DMS79 treated with DMSO at 0.1 percent for 48 hours (cell line): ENCODE measurements at regions not wholly inside any gene's neighbourhood (a gene's known extent, or its start where the extent isn't known, plus 50 kb on each side); places are given as distances from the start of the nearest gene placed in this dataset.

Experiments used
- DNase-seq: peaks from one replicate; lab custom pipeline; 2025; lab: John Stamatoyannopoulos, UW

DNA sequence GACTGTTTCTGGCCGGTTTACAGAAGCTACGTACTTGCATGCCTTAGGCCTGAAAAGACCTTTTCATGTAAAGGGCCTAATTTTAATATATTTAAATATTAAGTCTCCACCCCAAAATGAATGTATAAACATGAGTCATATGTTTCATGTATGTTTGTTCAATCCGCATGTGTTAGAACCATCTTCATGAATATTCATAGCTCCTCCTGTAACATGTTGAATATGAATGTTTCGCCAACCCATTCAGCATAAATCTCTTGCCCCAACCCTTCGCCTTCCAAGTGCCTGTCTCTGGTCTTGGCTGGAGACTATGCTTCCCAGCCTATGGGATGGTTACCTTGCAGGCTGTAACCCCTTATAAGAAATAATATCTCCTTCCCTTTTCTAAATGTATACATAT is 212.5 kb downstream of the SCG2 start:
- no peak for DNase-seq

DNA sequence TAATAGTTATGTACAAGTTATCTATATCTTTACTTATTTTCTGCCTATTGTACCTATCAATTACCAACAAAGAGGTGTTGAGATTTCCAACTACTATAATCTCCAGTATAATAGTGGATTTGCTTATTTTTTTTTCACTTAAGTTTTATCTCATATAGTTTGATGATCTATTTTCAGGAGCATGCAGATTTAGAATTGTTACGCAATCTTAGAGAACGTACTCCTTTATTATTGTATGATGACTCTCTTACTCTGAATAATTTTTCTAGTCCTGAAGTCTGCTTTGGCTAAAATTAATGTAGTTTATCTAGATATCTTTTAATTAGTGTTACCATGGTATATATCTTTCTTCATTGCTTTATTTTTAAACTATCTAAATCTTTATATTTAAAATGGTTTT is 205.2 kb downstream of the SCG2 start:
- no peak for DNase-seq

DNA sequence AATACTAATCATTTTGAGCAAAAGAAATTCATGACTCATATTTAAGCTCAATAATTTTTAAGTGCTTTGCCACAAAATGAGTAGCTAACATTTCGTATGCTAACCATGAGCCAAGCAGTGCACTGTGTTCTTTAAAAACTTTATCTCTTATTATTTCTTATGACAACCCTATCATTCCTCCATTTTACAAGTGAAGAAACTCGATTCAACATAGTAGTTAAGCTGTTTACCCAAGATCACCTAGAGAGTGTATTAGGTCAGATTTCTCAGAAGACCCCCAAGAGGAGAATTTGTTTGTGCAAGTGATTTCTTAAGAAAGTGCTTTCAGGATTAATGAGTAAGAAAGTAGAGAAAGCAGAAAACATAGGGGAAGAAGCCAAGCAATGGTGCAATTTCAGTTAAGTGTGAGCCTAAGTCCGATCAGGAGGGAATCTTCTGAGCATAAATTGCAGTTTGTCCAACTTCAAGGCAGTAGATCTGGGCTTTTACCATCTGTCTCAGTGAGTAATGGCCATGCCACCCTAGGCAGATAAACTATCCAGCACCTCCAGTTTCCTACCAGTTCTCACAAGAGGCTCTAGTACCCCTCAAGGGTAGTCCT is 202.7 kb downstream of the SCG2 start:
- no peak for DNase-seq

DNA sequence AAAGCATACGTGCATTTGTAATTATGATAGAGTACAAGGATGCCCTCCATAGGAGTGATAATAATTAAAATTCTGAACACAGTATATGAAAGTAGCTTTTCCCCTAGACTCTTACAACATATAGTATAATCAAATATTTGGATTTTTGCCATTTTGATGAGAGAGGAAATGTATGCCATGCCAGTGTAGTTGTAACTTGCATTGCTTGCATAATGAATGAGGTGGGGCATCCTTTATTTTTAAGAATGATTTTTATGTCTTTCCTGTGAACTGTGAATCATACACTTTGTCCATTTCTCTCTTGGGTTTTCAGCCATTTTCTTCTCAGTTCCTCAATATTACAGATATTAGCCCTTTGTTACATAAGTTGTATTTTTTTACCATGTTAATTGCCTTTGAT is 197.5 kb downstream of the SCG2 start:
- DNase-seq = no peak

DNA sequence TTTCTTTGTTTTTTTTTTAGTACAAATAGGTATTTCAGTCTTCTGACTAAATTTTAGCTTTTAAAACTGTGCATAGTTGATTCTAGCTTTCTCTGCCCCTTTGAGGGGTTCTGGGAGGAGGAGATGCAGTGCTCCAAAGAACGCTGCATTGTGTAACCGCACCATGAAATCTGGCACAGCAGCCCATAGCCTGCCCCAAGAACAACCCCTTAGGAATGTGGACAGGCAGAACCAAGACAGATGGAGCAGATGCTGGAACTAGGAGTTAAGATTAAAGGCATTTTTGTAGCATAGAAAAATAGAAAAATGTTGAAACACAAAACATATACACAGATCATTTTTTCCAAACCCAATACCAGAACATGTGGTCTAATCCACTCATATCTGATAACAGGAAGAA is 187.5 kb downstream of the SCG2 start:
- DNase-seq = no peak

DNA sequence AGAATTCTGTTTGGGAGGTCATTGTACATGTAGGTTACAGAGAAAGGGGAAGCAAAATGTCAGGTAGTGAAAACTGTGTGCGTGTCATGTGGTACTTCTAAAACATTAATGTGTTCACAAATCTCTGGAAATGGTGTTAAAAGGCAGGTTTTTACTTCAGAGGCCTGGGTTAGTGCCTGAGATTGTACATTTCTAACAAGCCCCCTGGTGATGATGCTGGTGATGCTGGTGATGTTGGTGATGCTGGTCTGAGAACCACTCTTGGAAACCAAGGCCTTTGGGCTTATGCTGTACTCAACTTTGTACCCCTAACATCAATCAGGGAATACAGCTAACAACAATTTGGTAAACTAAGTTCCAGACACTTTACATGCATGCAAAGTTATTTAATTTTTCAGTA is 187.1 kb downstream of the SCG2 start:
- DNase-seq = no peak

DNA sequence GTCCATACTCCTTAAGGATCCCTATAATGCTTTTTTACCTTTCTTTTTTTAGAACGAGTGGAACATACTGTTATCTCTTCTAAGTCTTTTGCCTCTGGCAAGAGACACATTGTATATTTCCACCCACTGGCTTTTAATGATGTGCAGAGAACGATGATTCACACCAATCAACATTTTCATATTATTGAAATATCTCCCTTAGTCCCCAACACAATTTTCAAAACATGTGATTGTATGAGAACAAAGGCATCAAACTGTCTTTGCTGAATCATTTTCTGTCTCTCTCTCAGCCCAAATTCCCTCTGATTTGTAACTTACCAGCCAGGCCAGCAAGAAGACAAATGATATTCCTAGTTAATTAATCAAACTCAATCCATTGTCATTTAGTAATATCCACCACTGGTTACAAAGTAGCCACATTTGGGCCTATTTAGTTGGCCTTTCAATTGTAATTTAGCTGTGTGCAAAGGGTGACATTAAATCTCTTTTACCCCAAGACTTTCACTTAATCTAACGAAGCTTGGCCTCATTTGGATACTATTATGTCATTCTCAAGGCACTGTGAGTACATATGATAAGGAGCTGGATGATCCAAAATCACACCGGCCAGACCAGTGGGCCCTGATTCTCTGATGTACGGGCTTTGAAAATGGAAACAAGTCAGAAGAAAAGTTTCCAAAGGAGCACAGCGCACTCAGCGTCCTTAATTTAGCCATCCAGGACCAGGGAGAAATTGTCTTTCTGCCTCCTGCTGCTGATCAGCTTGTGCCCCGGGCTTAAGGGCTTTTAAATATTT is 185.1 kb downstream of the SCG2 start:
- DNase-seq = no peak

DNA sequence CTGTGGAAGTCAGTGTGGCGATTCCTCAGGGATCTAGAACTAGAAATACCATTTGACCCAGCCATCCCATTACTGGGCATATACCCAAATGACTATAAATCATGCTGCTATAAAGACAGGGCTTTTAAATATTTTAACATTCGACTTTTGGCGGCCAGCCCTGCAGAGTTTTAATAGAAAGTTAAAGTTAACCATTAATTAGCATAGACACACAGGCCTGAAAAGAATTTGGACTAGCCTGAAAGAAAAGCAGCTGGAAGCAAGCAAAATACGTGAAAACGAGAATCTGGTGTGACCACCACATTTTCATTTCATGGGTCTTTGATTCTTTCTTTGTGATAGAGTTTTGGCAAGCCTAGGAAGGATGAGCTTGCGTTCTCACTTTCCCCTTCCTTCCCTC is 184.0 kb downstream of the SCG2 start:
- DNase-seq = no peak

DNA sequence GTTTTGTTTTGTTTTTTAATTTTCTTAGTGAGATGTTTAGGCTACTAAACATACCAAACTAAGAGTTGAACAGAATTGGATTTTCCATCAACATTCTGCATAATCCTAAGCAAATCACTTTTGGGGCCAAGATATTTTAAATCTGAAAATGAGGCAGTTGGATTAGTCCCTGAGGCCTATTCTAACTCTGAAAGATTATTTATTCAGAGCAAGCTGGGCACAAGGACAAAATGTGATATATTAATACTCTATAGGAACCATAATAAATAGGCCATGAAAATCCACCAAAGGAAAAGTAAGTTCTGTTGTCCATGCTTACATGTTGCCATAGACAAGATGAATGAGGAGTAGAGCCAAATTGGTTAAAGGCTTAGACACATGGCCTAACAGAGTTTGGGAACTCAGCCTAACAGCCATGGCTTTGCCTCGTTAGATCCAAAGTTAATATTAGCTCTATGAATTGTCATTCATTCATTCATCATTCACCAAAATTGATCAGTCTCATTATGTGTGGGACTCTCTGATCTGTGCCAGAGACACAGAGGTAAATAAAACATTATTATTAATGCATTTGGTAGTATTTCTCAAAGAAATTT is 183.5 kb downstream of the SCG2 start:
- DNase-seq = no peak

DNA sequence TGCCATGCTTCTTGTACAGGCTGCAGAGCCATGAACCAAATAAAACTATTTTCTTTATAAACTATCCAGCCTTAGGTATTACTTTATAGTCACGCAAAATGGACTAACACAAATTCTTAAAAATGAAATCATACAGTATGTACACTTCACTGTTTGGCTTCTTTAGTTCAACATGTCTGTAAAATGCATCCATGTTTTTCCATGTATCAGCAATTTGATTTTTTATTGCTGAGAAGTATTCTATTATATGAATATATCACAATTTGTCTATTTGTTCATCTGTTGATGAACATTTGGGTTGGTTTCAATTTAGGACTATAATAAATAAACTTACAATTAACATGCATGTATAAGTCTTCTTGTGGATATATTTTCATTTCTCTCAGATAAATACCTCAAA is 182.1 kb downstream of the SCG2 start:
- no peak for DNase-seq

DNA sequence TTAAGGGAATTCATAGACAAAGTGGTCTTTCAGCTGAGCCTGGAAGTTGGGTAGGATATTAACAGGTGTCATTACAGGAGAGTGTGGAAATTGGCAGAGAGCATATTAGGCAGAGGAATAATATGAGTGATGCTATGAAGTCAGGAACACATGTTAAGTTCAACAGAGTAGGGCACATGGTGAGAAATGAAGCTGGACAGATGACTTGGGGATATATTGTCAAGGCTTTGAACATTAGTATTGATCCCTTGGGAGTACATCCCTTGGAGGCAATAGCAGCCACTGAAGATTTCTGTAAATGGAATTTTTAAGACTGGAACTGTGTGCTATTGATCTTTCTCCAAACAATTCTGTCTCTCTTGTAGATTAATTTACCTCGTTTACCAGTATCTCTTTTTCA is 170.7 kb downstream of the SCG2 start:
- DNase-seq = no peak

DNA sequence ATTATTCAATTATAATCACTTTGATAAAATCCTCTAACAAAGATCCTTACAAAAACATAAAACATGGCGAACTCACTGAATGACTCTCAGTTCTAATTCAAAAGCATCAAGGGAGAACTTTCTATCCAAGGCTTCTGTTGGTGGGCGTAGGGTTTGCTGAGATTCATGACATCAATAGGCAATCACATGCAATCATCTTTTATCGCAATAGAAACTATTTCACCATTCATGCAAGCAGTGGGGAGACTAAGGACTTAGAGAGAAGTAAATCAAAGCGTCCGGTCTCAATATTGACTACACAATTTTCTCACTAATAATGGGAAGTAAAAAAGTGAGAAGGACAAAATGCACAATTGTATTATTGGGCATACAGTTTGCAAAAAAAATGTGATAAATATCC is 168.7 kb downstream of the SCG2 start:
- no peak for DNase-seq

DNA sequence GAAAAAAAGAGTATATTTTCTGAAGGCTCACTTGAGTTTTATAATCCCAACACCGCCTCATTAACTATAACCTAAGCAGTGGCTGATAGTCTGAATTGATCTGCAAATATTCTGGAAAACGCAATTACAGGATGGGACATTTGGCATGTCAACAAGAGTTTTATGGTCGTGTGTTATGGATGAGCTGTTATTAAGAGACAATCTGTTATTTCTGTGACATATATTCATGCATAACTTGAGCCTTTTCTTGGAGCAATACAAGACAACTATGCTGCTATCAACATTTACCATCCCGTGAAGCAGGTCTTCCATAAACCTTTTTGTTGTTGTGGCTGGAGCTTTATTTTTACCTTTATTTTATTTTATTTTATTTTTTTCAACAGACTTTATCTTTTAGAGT is 164.4 kb downstream of the SCG2 start:
- DNase-seq = peak; percentile 16

DNA sequence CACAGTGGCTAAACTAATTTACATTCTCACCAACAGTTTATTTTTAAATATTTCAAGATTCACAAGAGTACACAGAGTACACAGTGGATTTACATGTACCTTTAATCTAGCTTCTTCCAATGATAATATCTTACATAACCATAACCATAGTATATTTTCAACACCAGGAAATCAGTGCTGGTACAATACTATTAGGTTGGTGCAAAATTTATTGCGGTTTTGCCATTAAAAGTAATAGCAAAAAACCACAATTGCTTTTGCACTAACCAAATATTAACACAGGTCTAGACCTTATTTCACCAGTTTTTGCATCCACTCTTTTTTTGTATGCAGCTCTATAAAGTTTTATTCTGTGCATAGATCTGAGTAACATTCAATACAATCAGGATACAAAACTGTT is 163.0 kb downstream of the SCG2 start:
- DNase-seq = no peak

DNA sequence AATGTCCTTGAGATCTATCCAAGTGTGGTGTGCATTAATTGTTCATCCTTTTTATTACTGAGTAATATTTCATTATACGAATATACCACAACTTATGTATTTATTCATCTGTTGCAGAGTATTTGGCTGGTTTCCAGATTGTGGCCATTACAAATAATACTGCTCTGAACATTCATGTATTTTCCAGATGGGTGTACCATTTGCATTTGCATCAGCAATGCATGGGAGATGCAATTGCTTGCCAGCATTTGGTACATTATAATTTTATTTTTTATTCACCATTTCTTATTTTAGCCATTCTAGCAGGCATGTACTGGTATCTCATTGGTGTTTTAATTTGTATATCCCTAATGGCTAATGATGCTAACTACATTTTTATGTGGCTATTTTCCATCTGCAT is 162.4 kb downstream of the SCG2 start:
- no peak for DNase-seq

DNA sequence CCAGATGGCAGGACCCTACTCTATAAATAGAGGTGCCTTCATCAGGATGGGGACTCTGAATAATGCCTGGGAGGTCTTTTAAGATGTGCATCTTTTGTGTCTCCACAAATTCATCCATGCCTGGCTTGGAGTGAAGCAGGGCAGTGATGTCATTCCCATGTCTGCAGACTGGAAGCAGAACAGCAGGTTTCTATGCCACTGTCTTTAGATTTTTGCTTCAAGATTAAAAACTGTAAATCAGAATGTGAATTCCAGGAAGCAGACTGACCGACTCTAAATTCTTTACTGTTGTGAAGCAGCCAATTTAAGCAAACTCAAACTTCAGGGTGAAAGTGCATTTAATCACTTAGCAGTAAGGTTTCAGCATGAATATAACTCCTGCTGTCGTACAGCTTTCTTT is 159.3 kb downstream of the SCG2 start:
- DNase-seq = no peak

DNA sequence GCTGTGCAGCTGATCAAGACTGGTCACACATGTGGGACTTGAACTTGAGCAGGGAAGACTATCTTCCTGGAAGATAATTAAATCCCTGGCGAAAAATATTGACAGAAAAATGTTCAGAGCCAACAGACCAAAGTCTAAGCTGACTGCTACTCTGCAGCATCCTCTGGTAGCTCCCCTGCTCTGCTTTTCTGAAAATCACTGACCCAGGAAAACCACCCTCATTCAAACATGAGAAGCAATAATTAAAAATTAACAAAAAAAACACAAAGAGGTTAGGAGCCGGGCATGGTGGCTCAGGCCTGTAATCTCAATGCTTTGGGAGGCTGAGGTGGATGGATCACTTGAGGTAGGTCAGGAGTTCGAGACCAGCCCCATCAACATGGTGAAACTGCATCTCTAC is 151.9 kb downstream of the SCG2 start:
- DNase-seq = no peak

DNA sequence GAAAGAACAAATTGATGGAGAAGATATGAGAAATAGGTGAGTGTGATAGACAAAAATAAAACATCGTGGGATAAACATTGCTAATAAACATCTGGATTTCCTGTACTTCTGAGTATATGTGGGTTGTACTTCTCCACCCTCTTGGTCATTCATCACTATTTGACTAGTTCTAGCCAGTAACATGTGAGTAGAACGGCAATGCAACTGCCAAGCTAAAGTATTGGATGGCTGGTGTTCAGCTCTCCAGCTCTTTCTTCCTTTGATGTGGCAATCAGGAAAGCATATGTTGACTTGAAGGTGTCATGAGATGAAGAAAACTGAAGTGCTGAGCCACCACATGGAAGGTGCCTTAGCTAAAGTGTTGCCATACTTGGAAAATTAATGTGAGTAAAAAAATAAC is 144.9 kb downstream of the SCG2 start:
- DNase-seq = no peak

DNA sequence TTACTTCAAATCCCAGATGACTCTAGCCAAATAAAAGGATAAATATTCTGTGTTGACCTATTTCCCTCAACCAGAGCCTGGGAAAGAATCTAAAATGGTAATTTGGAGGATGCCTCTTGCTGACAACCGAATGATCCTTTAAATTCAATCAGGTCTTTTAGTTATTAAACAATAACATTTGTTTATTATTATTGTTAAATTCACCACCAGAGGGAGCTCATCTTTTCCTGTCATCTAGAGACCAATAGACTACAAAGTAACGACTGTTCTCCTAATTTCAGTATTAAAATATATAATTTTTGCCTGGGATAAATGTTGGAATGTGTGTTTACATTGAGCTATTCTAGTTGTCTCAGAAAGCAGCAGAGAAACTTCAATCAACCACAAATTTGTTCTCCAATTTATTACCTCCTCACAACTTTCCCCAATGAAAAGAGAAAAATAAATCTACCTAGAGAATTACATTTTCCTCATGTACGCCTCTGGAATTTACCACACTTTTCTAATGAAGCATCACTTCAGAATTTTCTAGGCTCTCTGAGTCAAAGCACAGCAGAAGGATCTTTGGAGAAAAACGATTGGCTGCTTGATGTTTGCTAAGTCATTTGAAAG is 142.7 kb downstream of the SCG2 start:
- no peak for DNase-seq

DNA sequence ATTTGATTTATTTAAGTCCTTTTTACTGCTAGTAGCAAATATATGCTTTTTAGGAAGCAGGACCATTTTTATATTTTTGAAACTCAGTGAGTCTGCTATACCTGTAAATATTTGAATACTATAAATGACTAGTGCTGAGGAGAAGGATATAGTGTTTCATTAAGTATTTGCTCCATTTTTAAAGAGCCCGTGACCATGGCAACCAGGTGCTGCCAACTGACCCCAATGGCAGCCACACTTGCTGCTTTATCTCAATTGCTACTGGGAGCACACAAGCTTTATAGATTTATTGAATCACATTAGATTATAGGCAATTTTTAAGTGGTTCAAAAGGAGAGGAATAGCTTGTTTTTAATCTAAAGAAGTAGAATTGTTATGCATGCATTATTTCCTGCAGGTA is 142.0 kb downstream of the SCG2 start:
- DNase-seq = peak; percentile 12

DNA sequence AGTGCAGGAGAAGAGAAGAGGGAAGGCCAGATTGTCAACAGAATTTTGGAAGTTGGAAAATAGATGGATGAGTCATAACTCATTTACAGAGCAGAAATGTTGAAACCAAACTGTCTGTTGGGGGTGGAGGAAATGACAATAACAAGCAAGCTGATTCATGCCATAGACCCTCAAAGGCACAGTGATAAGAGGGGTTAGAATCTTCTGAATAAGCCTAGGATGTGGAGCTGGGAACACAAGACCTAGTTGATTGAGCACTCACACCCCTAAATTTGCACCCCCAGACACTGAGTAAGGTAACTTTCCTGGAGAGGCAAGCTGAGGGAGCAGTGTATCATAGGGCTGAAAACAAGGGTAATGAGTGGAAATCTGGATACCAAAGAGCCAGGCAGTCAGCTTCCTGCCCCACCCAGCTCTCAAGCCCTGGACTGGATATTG is 141.4 kb downstream of the SCG2 start:
- no peak for DNase-seq

DNA sequence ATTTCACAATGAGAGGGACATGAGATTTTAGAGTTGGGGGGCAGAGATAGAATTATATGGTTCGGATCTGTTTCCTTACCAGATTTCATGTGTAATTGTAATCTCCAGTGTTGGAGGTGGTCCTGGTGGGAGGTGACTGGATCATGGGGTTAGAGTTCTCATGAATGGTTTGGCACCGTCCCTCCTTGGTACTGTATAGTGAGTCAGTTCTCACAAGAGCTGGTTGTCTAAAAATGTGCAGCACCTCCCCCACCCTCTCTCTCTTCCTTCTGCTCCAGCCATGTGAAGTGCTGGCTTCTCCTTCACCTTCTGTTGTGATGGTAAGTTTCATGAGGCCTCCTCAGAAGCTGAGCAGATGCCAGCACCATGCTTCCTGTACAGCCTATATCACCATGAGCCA is 138.1 kb downstream of the SCG2 start:
- DNase-seq = no peak

DNA sequence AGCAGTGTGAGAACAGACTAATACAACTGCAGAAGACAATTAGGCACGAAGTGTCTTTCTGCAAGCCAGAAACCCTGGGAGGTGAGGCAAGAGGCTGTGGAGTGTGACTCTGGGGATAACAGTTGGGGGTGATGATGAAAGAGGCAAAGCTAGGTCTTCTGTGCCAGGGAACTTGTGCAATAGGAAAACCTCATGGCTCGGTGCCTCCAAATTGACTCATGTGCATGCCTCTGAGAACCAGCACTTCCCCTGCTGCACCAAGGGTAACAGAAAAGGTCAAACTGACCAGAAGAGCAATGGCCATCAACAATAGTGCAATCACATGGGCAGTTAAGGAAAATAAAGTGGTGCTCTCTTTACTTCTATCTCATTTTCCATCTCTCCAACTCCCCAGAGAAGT is 136.4 kb downstream of the SCG2 start:
- no peak for DNase-seq
